GM12878 (cell line): ENCODE measurements at regions not wholly inside any gene's neighbourhood (a gene's known extent, or its start where the extent isn't known, plus 50 kb on each side); places are given as distances from the start of the nearest gene placed in this dataset.

ENCODE experiments used
- ATAC-seq: fragments of 200-7000 bp; cut with Tn5 transposase; 3 replicates; pipeline ENCODE4 v1.9.1; 2020; ENCODE audit warnings: mild to moderate bottlenecking, moderate library complexity
- BruUV-seq: library from RNA; stranded (reverse); fragments of 400-500 nt; replicated peaks from 2 replicates; lab custom pipeline; 2021; lab: Mats Ljungman, UMichigan
- CTCF ChIA-PET: fragments of 300-600 bp; sonication (Branson Sonifier 250); formaldehyde crosslinking; extraction: SDS; loops from one replicate; lab custom pipeline; 2021; ENCODE audit warnings: inconsistent platforms; lab: Yijun Ruan, JAX
- POLR2A ChIA-PET: fragments of 350-600 bp; formaldehyde crosslinking; extraction: SDS; loops from one replicate; lab custom pipeline; 2021; ENCODE audit warnings: inconsistent platforms; lab: Charles Lee
- RAD21 ChIA-PET: fragments of 300-600 bp; sonication (Branson Sonifier 250); formaldehyde crosslinking; loops from one replicate; lab custom pipeline; 2023; ENCODE audit warnings: antibody characterized with exemption; ENCODE audit not compliant: unreplicated experiment; lab: Charles Lee
- SMC1A ChIA-PET: fragments of 300-600 bp; sonication (Branson Sonifier 250); formaldehyde crosslinking; loops from one replicate; lab custom pipeline; 2023; ENCODE audit not compliant: unreplicated experiment, uncharacterized antibody; lab: Charles Lee
- DNase-seq: peaks from one replicate; pipeline ENCODE4 v3.0.0-alpha.2; 2011; ENCODE audit warnings: low read depth, low spot score
- FAIRE-seq: peaks from 3 replicates; lab custom pipeline; 2011; peaks lifted over from hg19 to GRCh38; lab: Jason Lieb, UNC
- H2AFZ ChIP-seq: 2 replicates; pipeline ENCODE4 v1.6.0; 2011; ENCODE audit warnings: low read depth, low read length, control low read depth; ENCODE audit not compliant: control insufficient read depth
- H3K27ac ChIP-seq: 2 replicates; pipeline ENCODE4 v1.5.1; 2011; ENCODE audit warnings: control low read depth; ENCODE audit not compliant: control insufficient read depth, insufficient read depth
- H3K27me3 ChIP-seq, 2 experiments: replicated peaks in 1 of 2; 2 replicates each; pipeline versions ENCODE4 v1.6.0 to v1.6.1; 2011; ENCODE audit warnings: low read length in 1 of 2; ENCODE audit not compliant: control insufficient read depth in 2 of 2, insufficient read depth in 2 of 2
- H3K36me3 ChIP-seq, 2 experiments: 2 replicates each; pipeline ENCODE4 v1.5.1; 2011; ENCODE audit warnings: low read length in 1 of 2; ENCODE audit not compliant: control insufficient read depth in 2 of 2, insufficient read depth in 2 of 2
- H3K4me1 ChIP-seq: 2 replicates; pipeline ENCODE4 v1.6.1; 2011; ENCODE audit warnings: mild to moderate bottlenecking, low read length, moderate library complexity, mixed read lengths; ENCODE audit not compliant: control insufficient read depth, insufficient read depth
- H3K4me2 ChIP-seq: 2 replicates; pipeline ENCODE4 v1.6.0; 2011; ENCODE audit warnings: control low read depth; ENCODE audit not compliant: control insufficient read depth, insufficient read depth
- H3K4me3 ChIP-seq: fragments of 200-600 bp; sonication (generic); 2 replicates; pipeline ENCODE4 v1.5.1; 2016
- H3K79me2 ChIP-seq: 2 replicates; pipeline ENCODE4 v1.6.0; 2011; ENCODE audit warnings: low read length; ENCODE audit not compliant: control insufficient read depth, insufficient read depth
- H3K9ac ChIP-seq: 2 replicates; pipeline ENCODE4 v1.8.0; 2011; ENCODE audit warnings: low read length, control low read depth, mixed read lengths; ENCODE audit not compliant: control insufficient read depth, insufficient read depth
- H3K9me3 ChIP-seq: replicated peaks from 3 replicates; pipeline ENCODE4 v1.5.1; 2011; ENCODE audit warnings: mild to moderate bottlenecking, low read length; ENCODE audit not compliant: control insufficient read depth, insufficient read depth
- H4K20me1 ChIP-seq: 2 replicates; pipeline ENCODE4 v1.6.0; 2011; ENCODE audit not compliant: control insufficient read depth, insufficient read depth
- BCL3 ChIP-seq: IDR thresholded peaks from 2 replicates; pipeline ENCODE4 v1.6.1; 2011; ENCODE audit warnings: borderline replicate concordance, low read depth, mild to moderate bottlenecking, moderate library complexity, low read length; ENCODE audit not compliant: insufficient read depth, poor library complexity, severe bottlenecking
- CBFB ChIP-seq: IDR thresholded peaks from 2 replicates; pipeline ENCODE4 v1.6.1; 2016; ENCODE audit warnings: antibody characterized with exemption, low read depth
- CHD1 ChIP-seq: IDR thresholded peaks from 2 replicates; pipeline ENCODE4 v1.6.1; 2012; ENCODE audit warnings: low read depth, low read length, improper control_type of control experiment
- CHD4 ChIP-seq: fragments of 200-600 bp; sonication (generic); IDR thresholded peaks from 2 replicates; pipeline ENCODE4 v1.6.1; 2016; ENCODE audit warnings: mild to moderate bottlenecking
- EGR1 ChIP-seq, 2 experiments: IDR thresholded peaks; 1 replicate in 1 of 2; 2 replicates in 1 of 2; pipeline ENCODE4 v1.6.1; 2011 to 2012; ENCODE audit warnings: low read depth in 2 of 2, low read length in 2 of 2, borderline replicate concordance in 1 of 2, mild to moderate bottlenecking in 1 of 2, moderate library complexity in 1 of 2
- ELK1 ChIP-seq: IDR thresholded peaks from 2 replicates; pipeline ENCODE4 v1.6.1; 2012; ENCODE audit warnings: low read depth, low read length, improper control_type of control experiment
- GATAD2B ChIP-seq: fragments of 450-650 bp; conservative IDR thresholded peaks from 2 replicates; pipeline ENCODE4 v1.6.1; 2017; ENCODE audit warnings: low read depth, mild to moderate bottlenecking, moderate library complexity
- IKZF1 ChIP-seq: fragments of 450-650 bp; conservative IDR thresholded peaks from 2 replicates; pipeline ENCODE4 v1.6.1; 2017; ENCODE audit warnings: antibody characterized with exemption, mild to moderate bottlenecking
- MEF2B ChIP-seq: fragments of 450-650 bp; IDR thresholded peaks from 2 replicates; pipeline ENCODE4 v1.6.1; 2018; ENCODE audit warnings: mild to moderate bottlenecking, moderate library complexity; ENCODE audit not compliant: partially characterized antibody, poor library complexity, severe bottlenecking
- NFYB ChIP-seq: IDR thresholded peaks from 2 replicates; pipeline ENCODE4 v1.6.1; 2011; ENCODE audit warnings: low read depth, mild to moderate bottlenecking, low read length, improper control_type of control experiment, moderate library complexity; ENCODE audit not compliant: insufficient read depth
- SREBF2 ChIP-seq: IDR thresholded peaks from 2 replicates; pipeline ENCODE4 v1.6.1; 2012; ENCODE audit warnings: mild to moderate bottlenecking, low read length
- SUPT20H ChIP-seq: IDR thresholded peaks from 2 replicates; pipeline ENCODE4 v1.6.1; 2011; ENCODE audit warnings: low read depth, mild to moderate bottlenecking, low read length, moderate library complexity, borderline replicate concordance; ENCODE audit not compliant: control insufficient read depth
- ZBED1 ChIP-seq: IDR thresholded peaks from 2 replicates; pipeline ENCODE4 v1.6.1; 2016; ENCODE audit warnings: borderline replicate concordance
- WGBS: methylation state at CpG from one replicate; pipeline ENCODE4 v1.1.6; 2016; ENCODE audit warnings: low lambda C conversion rate; ENCODE audit not compliant: insufficient replicate concordance, insufficient coverage; ENCODE audit errors: missing lambda C conversion rate; 5-methylcytosine and 5-hydroxymethylcytosine counted together
- in situ Hi-C: fragments of 300-500 bp; cut with MboI; formaldehyde crosslinking; loops from 9 replicates; pipeline ENCODE4 v1.14.3; 2018; ENCODE audit warnings: mixed read lengths
- intact Hi-C: fragments of 100-400 bp; cut with micrococcal nuclease; formaldehyde crosslinking; loops from one replicate; pipeline ENCODE4 v1.14.2; 2022; ENCODE audit not compliant: unreplicated experiment

DNA sequence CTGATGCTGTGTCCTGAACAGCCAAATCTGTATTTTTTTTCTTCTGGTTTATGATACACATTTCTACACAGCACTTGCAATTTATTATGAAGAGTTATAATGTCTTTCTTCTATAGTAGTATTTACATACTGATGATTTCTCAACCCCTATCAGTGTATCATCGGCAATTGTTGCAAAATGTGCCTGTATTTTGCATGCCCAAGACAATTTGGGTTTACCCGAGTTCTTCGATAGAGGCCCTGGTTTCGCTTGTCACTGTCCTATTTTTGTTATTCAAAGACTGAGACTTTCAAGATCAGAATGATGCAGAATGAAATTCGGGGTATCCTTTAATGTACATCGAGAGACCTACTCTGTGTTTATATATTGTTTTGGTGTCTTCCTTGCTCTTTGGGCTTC, 184.5 kb upstream of the PRSS58 start:
- in situ Hi-C loops (no loop called here), intact Hi-C loops (no loop called here)
- Histone ChIP-seq H3K36me3 (no peaks in the 10 kb centered on the region), H3K4me2 (no peak overlapping the region), H3K27ac (no peak overlapping the region), H3K9ac (no peak overlapping the region), H3K79me2 (no peaks in the 10 kb centered on the region), H4K20me1 (no peaks in the 10 kb centered on the region), H3K4me3 (no peak overlapping the region), H3K4me1 (peaks cover 5% of the 10 kb centered on the region), H3K9me3 (no peaks in the 10 kb centered on the region), H2AFZ (no peak overlapping the region), H3K27me3 (no peaks in the 10 kb centered on the region; a peak in 1 of 4 replicates)
- FAIRE-seq (no peak), ATAC-seq (no peak), DNase-seq (no peak)
- POLR2A ChIA-PET, result no interaction called here
- WGBS, result 20% methylated on average over 6 of the region's 6 CpGs
- no peak for TF ChIP-seq SUPT20H
- CTCF ChIA-PET, result interaction anchor here (1.4 kb wide), 1 partner anchor 16 kb away, joined by 4 read pairs; no protein-coding TSS in a partner anchor
- RAD21 ChIA-PET, result no interaction called here
- BruUV-seq, result no TSS peak
- SMC1A ChIA-PET, result no interaction called here

DNA sequence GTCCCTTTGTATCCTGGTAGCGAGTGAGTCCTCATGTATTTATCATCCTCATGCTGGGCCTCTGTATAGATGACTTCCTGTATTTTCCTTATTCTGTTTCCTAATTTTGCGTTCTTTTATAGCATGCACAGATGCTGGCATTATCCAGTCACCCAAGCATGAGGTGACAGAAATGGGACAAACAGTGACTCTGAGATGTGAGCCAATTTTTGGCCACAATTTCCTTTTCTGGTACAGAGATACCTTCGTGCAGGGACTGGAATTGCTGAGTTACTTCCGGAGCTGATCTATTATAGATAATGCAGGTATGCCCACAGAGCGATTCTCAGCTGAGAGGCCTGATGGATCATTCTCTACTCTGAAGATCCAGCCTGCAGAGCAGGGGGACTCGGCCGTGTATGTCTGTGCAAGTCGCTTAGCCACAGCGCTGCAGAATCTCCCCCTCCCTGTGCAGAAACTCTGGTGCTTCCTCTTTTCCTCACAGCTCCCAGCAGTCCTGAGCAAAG, 183.1 kb upstream of the PRSS58 start:
- in situ Hi-C loops, result no loop called here
- no peak overlapping the region for H2AFZ ChIP-seq
- no peak for TF ChIP-seq CBFB
- TF ChIP-seq GATAD2B, result no peak
- TF ChIP-seq BCL3, result no peak
- no peak for TF ChIP-seq SREBF2
- no peak for TF ChIP-seq CHD4
- TF ChIP-seq MEF2B, result no peak
- no peak for TF ChIP-seq EGR1 (IDR thresholded peaks at IDR 0.05; ENCODE audit: borderline replicate concordance in 1 of 2, low read depth in 2 of 2, low read length in 2 of 2)
- TF ChIP-seq CHD1, result no peak
- TF ChIP-seq ELK1, result no peak
- no peak for TF ChIP-seq ZBED1
- no peak for TF ChIP-seq IKZF1
- no peak for TF ChIP-seq NFYB
- TF ChIP-seq, all 136 proteins: peak for 0
- Histone ChIP-seq H3K4me2 (no peak overlapping the region; the same call in 1 of the 2 replicates), H3K79me2 (no peaks in the 10 kb centered on the region), H3K4me1 (peaks cover 5% of the 10 kb centered on the region), H3K9me3 (no peaks in the 10 kb centered on the region), H4K20me1 (no peaks in the 10 kb centered on the region), H3K4me3 (no peak overlapping the region), H3K27ac (no peak overlapping the region), H3K9ac (no peak overlapping the region), H3K36me3 (no peaks in the 10 kb centered on the region), H3K27me3 (no peaks in the 10 kb centered on the region; a peak in 1 of 4 replicates)
- ChIA-PET CTCF (interaction anchor here (0.9 to 1.4 kb wide), 3 partner anchors 20 to 56 kb away, joined by 3 to 4 read pairs (median 3); no protein-coding TSS in a partner anchor), SMC1A (no interaction called here), RAD21 (no interaction called here), POLR2A (no interaction called here)
- intact Hi-C loops, result no loop called here
- DNase-seq (no peak), ATAC-seq (no peak), FAIRE-seq (no peak)
- WGBS, result 20% methylated on average over 9 of the region's 9 CpGs
- BruUV-seq, result no TSS peak
